ENCODE measurements at regions not wholly inside any gene's neighbourhood (a gene's known extent, or its start where the extent isn't known, plus 50 kb on each side); places are given as distances from the start of the nearest gene placed in this dataset.

DNA sequence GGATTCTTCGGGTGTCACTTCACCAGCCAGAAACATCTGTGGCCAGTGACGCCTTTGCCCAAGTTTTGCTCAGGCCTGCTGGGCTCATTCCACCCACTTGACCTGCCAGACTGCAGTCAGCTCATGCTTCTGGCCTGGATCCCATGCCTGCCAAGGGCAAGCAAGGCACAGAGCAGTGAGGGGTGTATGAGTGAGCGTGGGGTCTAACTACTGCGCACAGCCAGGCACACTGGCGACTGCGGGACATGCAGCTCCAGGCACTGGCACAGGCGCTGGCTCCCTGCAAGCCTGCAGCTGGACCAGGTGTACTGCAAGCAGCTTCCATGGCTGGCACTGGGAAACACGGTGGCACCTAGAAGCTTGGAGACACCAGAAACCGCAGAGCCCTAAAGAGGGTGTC is 80.1 kb downstream of the MTERF1 start:
- no peak for TF ChIP-seq EP300 (IDR thresholded peaks at IDR 0.05)
- TF ChIP-seq, protein P1, sequence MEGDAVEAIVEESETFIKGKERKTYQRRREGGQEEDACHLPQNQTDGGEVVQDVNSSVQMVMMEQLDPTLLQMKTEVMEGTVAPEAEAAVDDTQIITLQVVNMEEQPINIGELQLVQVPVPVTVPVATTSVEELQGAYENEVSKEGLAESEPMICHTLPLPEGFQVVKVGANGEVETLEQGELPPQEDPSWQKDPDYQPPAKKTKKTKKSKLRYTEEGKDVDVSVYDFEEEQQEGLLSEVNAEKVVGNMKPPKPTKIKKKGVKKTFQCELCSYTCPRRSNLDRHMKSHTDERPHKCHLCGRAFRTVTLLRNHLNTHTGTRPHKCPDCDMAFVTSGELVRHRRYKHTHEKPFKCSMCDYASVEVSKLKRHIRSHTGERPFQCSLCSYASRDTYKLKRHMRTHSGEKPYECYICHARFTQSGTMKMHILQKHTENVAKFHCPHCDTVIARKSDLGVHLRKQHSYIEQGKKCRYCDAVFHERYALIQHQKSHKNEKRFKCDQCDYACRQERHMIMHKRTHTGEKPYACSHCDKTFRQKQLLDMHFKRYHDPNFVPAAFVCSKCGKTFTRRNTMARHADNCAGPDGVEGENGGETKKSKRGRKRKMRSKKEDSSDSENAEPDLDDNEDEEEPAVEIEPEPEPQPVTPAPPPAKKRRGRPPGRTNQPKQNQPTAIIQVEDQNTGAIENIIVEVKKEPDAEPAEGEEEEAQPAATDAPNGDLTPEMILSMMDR (IDR thresholded peaks at IDR 0.05) = no peak

All from esophagus muscularis mucosa (tissue), 3 donors.